GM12878 (cell line): ENCODE measurements at regions not wholly inside any gene's neighbourhood (a gene's known extent, or its start where the extent isn't known, plus 50 kb on each side); places are given as distances from the start of the nearest gene placed in this dataset.
A peak's percentile ranks its signal among the peaks of the same experiment; 100 is the strongest.

Experiments used
- ATF7 ChIP-seq: fragments of 450-650 bp; IDR thresholded peaks from 2 replicates; pipeline ENCODE4 v1.6.1; 2016; ENCODE audit warnings: low read depth, mild to moderate bottlenecking
- CBX5 ChIP-seq: sonication (generic); IDR thresholded peaks from 2 replicates; pipeline ENCODE4 v1.6.1; 2016; ENCODE audit warnings: low read depth, moderate library complexity, mild to moderate bottlenecking, inconsistent platforms
- CTCF ChIP-seq, 3 experiments: IDR thresholded peaks in 2 of 3; conservative IDR thresholded peaks in 1 of 3; 2 replicates each; pipeline ENCODE4 v1.5.1; 2011; ENCODE audit warnings: low read depth in 3 of 3, low read length in 3 of 3, mild to moderate bottlenecking in 3 of 3, control low read depth in 2 of 3, moderate library complexity in 2 of 3, inconsistent platforms in 1 of 3, mixed read lengths in 1 of 3; ENCODE audit not compliant: control insufficient read depth in 2 of 3, insufficient read depth in 1 of 3; ENCODE audit errors: extremely low read depth in 1 of 3
- FOXK2 ChIP-seq: fragments of 450-650 bp; IDR thresholded peaks from 2 replicates; pipeline ENCODE4 v1.6.1; 2017; ENCODE audit warnings: mild to moderate bottlenecking, moderate library complexity
- FOXM1 ChIP-seq: IDR thresholded peaks from 2 replicates; pipeline ENCODE4 v1.6.1; 2012; ENCODE audit warnings: low read depth, mild to moderate bottlenecking, inconsistent platforms, low read length, moderate library complexity
- IKZF2 ChIP-seq, 2 experiments: fragments of 450-650 bp; IDR thresholded peaks; 2 replicates each; pipeline ENCODE4 v1.6.1; 2017; ENCODE audit warnings: mild to moderate bottlenecking in 2 of 2, moderate library complexity in 2 of 2
- KAT2A ChIP-seq: conservative IDR thresholded peaks from 2 replicates; pipeline ENCODE4 v1.6.1; 2011; ENCODE audit warnings: low read depth, low read length; ENCODE audit not compliant: control insufficient read depth
- KDM1A ChIP-seq: fragments of 200-600 bp; sonication (generic); IDR thresholded peaks from 2 replicates; pipeline ENCODE4 v1.6.1; 2016; ENCODE audit warnings: borderline replicate concordance
- MYC ChIP-seq: IDR thresholded peaks from 2 replicates; pipeline ENCODE4 v1.6.1; 2011; ENCODE audit warnings: mild to moderate bottlenecking, low read length, moderate library complexity, inconsistent platforms; ENCODE audit not compliant: insufficient read depth, insufficient replicate concordance, insufficient read length, severe bottlenecking
- NFIC ChIP-seq: IDR thresholded peaks from 2 replicates; pipeline ENCODE4 v1.6.1; 2012; ENCODE audit warnings: low read depth, mild to moderate bottlenecking, inconsistent platforms, low read length, moderate library complexity
- NFYB ChIP-seq: IDR thresholded peaks from 2 replicates; pipeline ENCODE4 v1.6.1; 2011; ENCODE audit warnings: low read depth, mild to moderate bottlenecking, low read length, improper control_type of control experiment, moderate library complexity; ENCODE audit not compliant: insufficient read depth
- NR2C2 ChIP-seq: IDR thresholded peaks from 2 replicates; pipeline ENCODE4 v1.6.1; 2011; ENCODE audit warnings: borderline replicate concordance, low read depth; ENCODE audit not compliant: control insufficient read depth, insufficient read length
- NRF1 ChIP-seq: conservative IDR thresholded peaks from 2 replicates; pipeline ENCODE4 v1.6.1; 2011; ENCODE audit warnings: mild to moderate bottlenecking, low read depth, low read length, improper control_type of control experiment
- PAX5 ChIP-seq: IDR thresholded peaks from 2 replicates; pipeline ENCODE4 v1.6.1; 2011; ENCODE audit warnings: low read depth, low read length, borderline replicate concordance
- SIX5 ChIP-seq: IDR thresholded peaks from 2 replicates; pipeline ENCODE4 v1.6.1; 2011; ENCODE audit warnings: mild to moderate bottlenecking, low read depth, low read length, moderate library complexity; ENCODE audit not compliant: severe bottlenecking
- SMC3 ChIP-seq: IDR thresholded peaks from 2 replicates; pipeline ENCODE4 v1.6.1; 2011; ENCODE audit warnings: low read length, improper control_type of control experiment, borderline replicate concordance
- SUZ12 ChIP-seq: fragments of 200-600 bp; sonication (generic); IDR thresholded peaks from one replicate; pipeline ENCODE4 v1.6.1; 2018; ENCODE audit warnings: antibody characterized with exemption, mild to moderate bottlenecking; ENCODE audit not compliant: unreplicated experiment
- TCF12 ChIP-seq: IDR thresholded peaks from 2 replicates; pipeline ENCODE4 v1.6.1; 2011; ENCODE audit warnings: low read depth, mild to moderate bottlenecking, low read length
- ZBTB40 ChIP-seq: fragments of 450-650 bp; IDR thresholded peaks from 2 replicates; pipeline ENCODE4 v1.6.1; 2016; ENCODE audit warnings: mild to moderate bottlenecking, moderate library complexity, borderline replicate concordance
- ZNF217 ChIP-seq: fragments of 450-650 bp; IDR thresholded peaks from 2 replicates; pipeline ENCODE4 v1.6.1; 2017; ENCODE audit warnings: antibody characterized with exemption, mild to moderate bottlenecking
- ZNF274 ChIP-seq: IDR thresholded peaks from one replicate; pipeline ENCODE4 v1.8.0; 2011; ENCODE audit not compliant: insufficient read length, insufficient read depth
- ZNF384 ChIP-seq: IDR thresholded peaks from 2 replicates; pipeline ENCODE4 v1.6.1; 2012; ENCODE audit warnings: low read depth, mild to moderate bottlenecking, low read length, improper control_type of control experiment, borderline replicate concordance
- TF ChIP-seq, protein P1 (sequence below): IDR thresholded peaks from 2 replicates; pipeline ENCODE4 v1.6.1; 2012; ENCODE audit warnings: low read depth, low read length, improper control_type of control experiment
- TF ChIP-seq, protein P2 (sequence below): IDR thresholded peaks from 2 replicates; pipeline ENCODE4 v1.6.1; 2012; ENCODE audit warnings: low read depth, low read length, improper control_type of control experiment

GRCh38 chr10:3625959-3626751 is 158.9 kb downstream of the KLF6 start (continued):
- TF ChIP-seq CTCF (IDR thresholded peaks at IDR 0.05 in 2 of 3, conservative IDR thresholded peaks at IDR 0.05 in 1 of 3; ENCODE audit: control insufficient read depth in 2 of 3, extremely low read depth in 1 of 3, insufficient read depth in 1 of 3, low read depth in 3 of 3, low read length in 3 of 3) (no peak), NFIC (peak; percentile 64), FOXM1 (no peak; the same call in 1 of the 2 replicates), ZNF217 (no peak), TCF12 (no peak), FOXK2 (no peak), SMC3 (no peak), NR2C2 (no peak), ZNF384 (no peak), ZNF274 (no peak), MYC (no peak), KDM1A (no peak), IKZF2 (IDR thresholded peaks at IDR 0.05) (peak in 1 of 2 experiments; percentile 32; a peak in 2 of 4 replicates), PAX5 (no peak), SUZ12 (no peak), NRF1 (no peak), CBX5 (no peak), KAT2A (no peak), SIX5 (no peak), ZBTB40 (no peak), ATF7 (peak; percentile 69; the same call in 1 of the 2 replicates), NFYB (no peak)
- TF ChIP-seq, protein P1, sequence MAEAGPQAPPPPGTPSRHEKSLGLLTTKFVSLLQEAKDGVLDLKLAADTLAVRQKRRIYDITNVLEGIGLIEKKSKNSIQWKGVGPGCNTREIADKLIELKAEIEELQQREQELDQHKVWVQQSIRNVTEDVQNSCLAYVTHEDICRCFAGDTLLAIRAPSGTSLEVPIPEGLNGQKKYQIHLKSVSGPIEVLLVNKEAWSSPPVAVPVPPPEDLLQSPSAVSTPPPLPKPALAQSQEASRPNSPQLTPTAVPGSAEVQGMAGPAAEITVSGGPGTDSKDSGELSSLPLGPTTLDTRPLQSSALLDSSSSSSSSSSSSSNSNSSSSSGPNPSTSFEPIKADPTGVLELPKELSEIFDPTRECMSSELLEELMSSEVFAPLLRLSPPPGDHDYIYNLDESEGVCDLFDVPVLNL, result no peak
- TF ChIP-seq, protein P2, sequence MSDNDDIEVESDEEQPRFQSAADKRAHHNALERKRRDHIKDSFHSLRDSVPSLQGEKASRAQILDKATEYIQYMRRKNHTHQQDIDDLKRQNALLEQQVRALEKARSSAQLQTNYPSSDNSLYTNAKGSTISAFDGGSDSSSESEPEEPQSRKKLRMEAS, result no peak
